T-cell (primary cell): ENCODE measurements at regions not wholly inside any gene's neighbourhood (a gene's known extent, or its start where the extent isn't known, plus 50 kb on each side); places are given as distances from the start of the nearest gene placed in this dataset.

Experiments
- ATAC-seq, 4 experiments: fragments of 200-7000 bp in 3 of 4; fragments of 150-1000 bp in 1 of 4; cut with Tn5 transposase; replicated peaks in 1 of 4; 1 replicate in 3 of 4; 2 replicates in 1 of 4; pipeline ENCODE4 v1.10.0; 2021; ENCODE audit warnings: moderate library complexity in 3 of 4, mild to moderate bottlenecking in 2 of 4, moderate number of reproducible peaks in 1 of 4
- CTCF ChIA-PET, 2 donors: fragments of 300-600 bp; sonication (Branson Sonifier 250); formaldehyde crosslinking; loops; one replicate each; lab custom pipeline; 2022; ENCODE audit warnings: antibody characterized with exemption in 2 of 2; lab: Charles Lee
- POLR2A ChIA-PET, 2 donors: fragments of 300-600 bp; sonication (Branson Sonifier 250); formaldehyde crosslinking; loops; one replicate each; lab custom pipeline; 2022; ENCODE audit warnings: antibody characterized with exemption in 2 of 2; lab: Charles Lee
- DNase-seq, 35 experiments: peaks; one replicate each; pipeline versions ENCODE4 v3.0.0 to v3.0.0-alpha.2; 2013 to 2023
- H3K27ac ChIP-seq: one replicate; pipeline ENCODE4 v1.5.1; 2013; ENCODE audit warnings: low read length
- H3K27me3 ChIP-seq, 2 experiments: replicated peaks in 1 of 2; 1 replicate in 1 of 2; 2 replicates in 1 of 2; pipeline versions ENCODE4 v1.6.1 to v1.7.0; 2013; ENCODE audit warnings: low read length in 1 of 2, mixed read lengths in 1 of 2; ENCODE audit not compliant: control insufficient read depth in 2 of 2, insufficient read depth in 2 of 2; ENCODE audit errors: extremely low read depth in 1 of 2
- H3K36me3 ChIP-seq, 2 donors: 1 replicate in 1 of 2; 2 replicates in 1 of 2; pipeline versions ENCODE4 v1.6.1 to v1.7.0; 2013; ENCODE audit warnings: low read length in 1 of 2; ENCODE audit not compliant: control insufficient read depth in 2 of 2, insufficient read depth in 1 of 2; ENCODE audit errors: extremely low read depth in 1 of 2
- H3K4me1 ChIP-seq, 2 experiments: 1 replicate in 1 of 2; 2 replicates in 1 of 2; pipeline versions ENCODE4 v1.6.1 to v1.7.0; 2013; ENCODE audit warnings: low read length in 2 of 2, mixed read lengths in 1 of 2; ENCODE audit not compliant: insufficient read depth in 2 of 2, control insufficient read depth in 1 of 2; ENCODE audit errors: extremely low read depth in 1 of 2
- H3K4me3 ChIP-seq, 2 donors: 1 replicate in 1 of 2; 2 replicates in 1 of 2; pipeline versions ENCODE4 v1.5.1 to v1.7.0; 2013; ENCODE audit warnings: mild to moderate bottlenecking in 2 of 2, low read length in 1 of 2, moderate library complexity in 1 of 2; ENCODE audit not compliant: control insufficient read depth in 1 of 2; ENCODE audit errors: extremely low read depth in 1 of 2
- H3K9me3 ChIP-seq: 2 replicates; pipeline ENCODE4 v1.7.0; 2013
- H3K27ac Mint-ChIP-seq, 2 donors: one replicate each; pipeline ENCODE4 v1.8.0; 2020 to 2021; ENCODE audit warnings: mild to moderate bottlenecking in 2 of 2, mixed read lengths in 2 of 2
- H3K27me3 Mint-ChIP-seq, 2 donors: one replicate each; pipeline ENCODE4 v1.8.0; 2021 to 2022; ENCODE audit warnings: mixed read lengths in 2 of 2
- H3K36me3 Mint-ChIP-seq: one replicate; pipeline ENCODE4 v1.8.0; 2021; ENCODE audit warnings: mixed read lengths
- H3K4me1 Mint-ChIP-seq, 3 donors: one replicate each; pipeline ENCODE4 v1.8.0; 2020 to 2022; ENCODE audit warnings: mixed read lengths in 3 of 3, mild to moderate bottlenecking in 1 of 3
- H3K4me3 Mint-ChIP-seq, 3 donors: one replicate each; pipeline ENCODE4 v1.8.0; 2020 to 2022; ENCODE audit warnings: mild to moderate bottlenecking in 3 of 3, mixed read lengths in 3 of 3, moderate library complexity in 3 of 3
- H3K9me3 Mint-ChIP-seq, 3 donors: one replicate each; pipeline ENCODE4 v1.8.0; 2020 to 2022; ENCODE audit warnings: mixed read lengths in 3 of 3
- WGBS: methylation state at CpG from one replicate; pipeline ENCODE4 v1.1.5; 2013; ENCODE audit warnings: missing lambda C conversion rate; ENCODE audit not compliant: insufficient coverage; 5-methylcytosine and 5-hydroxymethylcytosine counted together

DNA sequence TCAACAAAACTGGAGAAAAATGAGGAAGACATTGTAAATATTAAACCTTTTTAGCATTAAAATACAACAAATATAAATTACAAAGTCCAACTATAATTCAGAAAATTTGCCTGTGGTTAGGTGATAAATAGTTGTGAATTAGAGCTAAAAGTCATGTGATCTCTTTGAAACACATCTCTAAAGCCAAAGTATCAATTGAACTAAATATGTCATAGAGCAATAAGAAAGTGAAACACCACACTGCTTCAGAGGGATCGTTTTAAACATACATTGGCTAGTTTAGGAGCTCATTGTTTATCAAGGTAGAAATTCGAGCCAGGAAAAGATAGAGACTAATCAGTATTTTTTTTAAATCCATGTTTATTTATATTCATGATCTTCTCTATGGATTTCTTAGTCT is 606.3 kb upstream of the ITGA1 start:
- H3K9me3 ChIP-seq: no peaks in the 10 kb centered on the region
- ChIA-PET POLR2A (no interaction called here), CTCF (no interaction called here)
- Mint-ChIP-seq H3K4me3 (no peak overlapping the region), H3K27ac (no peak overlapping the region), H3K36me3 (no peaks in the 10 kb centered on the region), H3K27me3 (no peaks in the 10 kb centered on the region), H3K4me1 (no peaks in the 10 kb centered on the region), H3K9me3 (peaks cover 6 to 13% (median 6%) of the 10 kb centered on the region in 3 donors)
- H3K4me3 ChIP-seq: no peak overlapping the region
- H3K27ac ChIP-seq: no peak overlapping the region
- ATAC-seq (no peak), DNase-seq (no peak)
- H3K36me3 ChIP-seq: no peaks in the 10 kb centered on the region
- WGBS: no CpG with 5 or more reads among the region's 2 CpGs
- H3K27me3 ChIP-seq: no peaks in the 10 kb centered on the region
- H3K4me1 ChIP-seq: no peaks in the 10 kb centered on the region

DNA sequence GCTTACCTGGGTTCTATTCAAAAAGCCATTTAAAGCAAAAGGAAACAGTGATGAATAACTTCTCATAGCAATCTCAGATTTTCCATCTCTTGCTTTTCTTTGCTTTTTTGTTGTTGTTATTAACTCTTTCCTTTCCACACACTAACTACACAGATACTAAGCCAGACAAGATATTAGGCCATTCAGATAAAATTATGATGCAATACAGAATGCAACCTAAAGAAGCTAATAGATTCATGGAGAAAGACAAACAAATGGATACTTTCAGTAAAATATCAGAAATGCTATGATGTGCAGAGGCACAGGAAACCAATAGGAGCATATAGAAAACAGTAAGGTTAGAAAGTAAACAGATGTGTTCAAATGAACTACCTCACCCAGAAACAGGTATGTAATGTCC is 597.0 kb upstream of the ITGA1 start:
- POLR2A ChIA-PET: no interaction called here
- Histone ChIP-seq H3K4me3 (no peak overlapping the region), H3K27ac (no peak overlapping the region), H3K4me1 (no peaks in the 10 kb centered on the region), H3K36me3 (no peaks in the 10 kb centered on the region), H3K9me3 (no peaks in the 10 kb centered on the region), H3K27me3 (no peaks in the 10 kb centered on the region)
- Mint-ChIP-seq H3K9me3 (peaks cover 4 to 11% (median 9%) of the 10 kb centered on the region in 3 donors), H3K36me3 (no peaks in the 10 kb centered on the region), H3K27me3 (no peaks in the 10 kb centered on the region), H3K4me3 (no peak overlapping the region), H3K4me1 (no peaks in the 10 kb centered on the region), H3K27ac (no peak overlapping the region)
- CTCF ChIA-PET: no interaction called here
- DNase-seq (no peak), ATAC-seq (no peak)

DNA sequence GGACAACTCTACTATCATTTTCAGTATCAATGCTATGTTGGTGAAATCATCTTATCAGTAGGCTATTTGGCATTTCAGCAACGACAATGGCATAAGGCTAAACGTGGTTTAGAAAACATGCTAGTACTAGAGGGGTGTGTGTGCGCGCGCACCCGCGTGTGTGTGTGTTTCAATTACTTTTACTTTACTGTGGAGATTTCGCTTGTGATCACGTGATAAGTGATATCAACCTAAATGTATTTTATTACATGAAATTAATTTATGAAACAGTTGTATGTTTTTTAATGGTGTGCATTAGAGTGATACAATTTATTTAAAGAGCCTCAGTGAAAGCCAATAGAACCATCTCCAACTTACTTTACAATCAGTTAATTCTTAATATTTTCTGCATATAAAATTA is 587.9 kb upstream of the ITGA1 start:
- Mint-ChIP-seq H3K27ac (no peak overlapping the region), H3K27me3 (no peaks in the 10 kb centered on the region), H3K4me1 (no peaks in the 10 kb centered on the region), H3K9me3 (peaks cover 0 to 14% (median 9%) of the 10 kb centered on the region in 3 donors), H3K36me3 (no peaks in the 10 kb centered on the region), H3K4me3 (no peak overlapping the region)
- H3K4me3 ChIP-seq: no peak overlapping the region
- DNase-seq (no peak), ATAC-seq (no peak)
- H3K4me1 ChIP-seq: no peaks in the 10 kb centered on the region
- H3K9me3 ChIP-seq: no peaks in the 10 kb centered on the region
- no peaks in the 10 kb centered on the region for H3K27me3 ChIP-seq
- no peak overlapping the region for H3K27ac ChIP-seq
- ChIA-PET CTCF (no interaction called here), POLR2A (no interaction called here)
- 95% methylated on average over 7 of the region's 9 CpGs for WGBS
- no peaks in the 10 kb centered on the region for H3K36me3 ChIP-seq

DNA sequence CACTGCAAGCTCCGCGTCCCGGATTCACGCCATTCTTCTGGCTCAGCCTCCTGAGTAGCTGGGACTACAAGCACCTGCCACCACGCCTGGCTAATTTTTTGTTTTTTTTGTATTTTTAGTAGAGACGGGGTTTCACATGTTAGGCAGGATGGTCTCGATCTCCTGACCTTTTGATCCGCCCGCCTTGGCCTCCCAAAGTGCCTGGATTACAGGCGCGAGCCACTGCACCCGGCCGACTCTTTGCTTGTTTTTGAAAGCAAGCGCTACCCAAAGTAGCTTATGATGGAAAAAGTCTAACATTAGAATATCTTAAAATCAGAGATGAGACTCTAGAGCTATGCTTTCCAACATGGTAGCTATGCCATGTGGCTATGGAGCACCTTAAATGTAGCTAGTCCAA is 585.5 kb upstream of the ITGA1 start:
- CTCF ChIA-PET: no interaction called here
- DNase-seq: no peak
- H3K27ac Mint-ChIP-seq: no peak overlapping the region
- 83% methylated on average over 10 of the region's 14 CpGs for WGBS
- POLR2A ChIA-PET: no interaction called here
- no peak overlapping the region for H3K4me3 ChIP-seq
- H3K27me3 Mint-ChIP-seq: no peaks in the 10 kb centered on the region
- no peaks in the 10 kb centered on the region for H3K27me3 ChIP-seq
- no peaks in the 10 kb centered on the region for H3K4me1 ChIP-seq
- no peak overlapping the region for H3K4me3 Mint-ChIP-seq
- no peaks in the 10 kb centered on the region for H3K36me3 Mint-ChIP-seq
- H3K4me1 Mint-ChIP-seq: no peaks in the 10 kb centered on the region
- H3K9me3 ChIP-seq: no peaks in the 10 kb centered on the region
- H3K36me3 ChIP-seq: no peaks in the 10 kb centered on the region
- ATAC-seq: no peak
- no peak overlapping the region for H3K27ac ChIP-seq
- peaks cover 0 to 14% (median 9%) of the 10 kb centered on the region in 3 donors for H3K9me3 Mint-ChIP-seq

DNA sequence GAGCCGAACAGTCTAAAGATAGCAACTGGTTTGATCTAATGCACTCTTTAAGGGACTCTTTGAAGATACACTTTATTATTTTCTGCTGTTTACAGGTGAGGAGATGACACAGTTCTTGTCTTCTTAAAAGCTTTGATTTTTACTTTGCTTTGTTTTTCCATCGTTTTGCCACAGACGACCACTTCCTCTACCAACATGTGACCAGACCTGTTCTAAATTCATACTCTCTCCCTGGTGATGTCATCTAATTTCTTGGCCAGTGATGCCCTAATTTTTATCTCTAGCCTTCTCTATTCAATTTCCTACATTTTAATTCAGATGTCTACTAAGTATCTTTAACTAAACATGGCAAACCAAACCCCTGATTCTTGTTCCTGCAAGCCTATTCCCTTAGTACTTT is 583.4 kb upstream of the ITGA1 start:
- ATAC-seq (no peak), DNase-seq (no peak)
- no peak overlapping the region for H3K4me3 ChIP-seq
- ChIA-PET POLR2A (no interaction called here), CTCF (no interaction called here)
- H3K27ac ChIP-seq: no peak overlapping the region
- H3K4me1 ChIP-seq: no peaks in the 10 kb centered on the region
- no peaks in the 10 kb centered on the region for H3K27me3 Mint-ChIP-seq
- no peaks in the 10 kb centered on the region for H3K36me3 Mint-ChIP-seq
- no peaks in the 10 kb centered on the region for H3K4me1 Mint-ChIP-seq
- WGBS: 25% methylated on average over 2 of the region's 3 CpGs
- H3K27me3 ChIP-seq: no peaks in the 10 kb centered on the region
- peaks cover 0 to 14% (median 6%) of the 10 kb centered on the region in 3 donors for H3K9me3 Mint-ChIP-seq
- H3K9me3 ChIP-seq: no peaks in the 10 kb centered on the region
- no peaks in the 10 kb centered on the region for H3K36me3 ChIP-seq
- no peak overlapping the region for H3K4me3 Mint-ChIP-seq
- H3K27ac Mint-ChIP-seq: no peak overlapping the region
